LHCN-M2 (cell line): ENCODE measurements at regions not wholly inside any gene's neighbourhood (a gene's known extent, or its start where the extent isn't known, plus 50 kb on each side); places are given as distances from the start of the nearest gene placed in this dataset.
"Not testable (repeated sequence)": the region's sequence is repeated elsewhere in the genome, so short reads cannot be mapped to it uniquely, and the experiment has no call there.

Experiments
- DNase-seq: peaks from one replicate; pipeline ENCODE4 v3.0.0-alpha.2; 2012; ENCODE audit warnings: low read depth

DNA sequence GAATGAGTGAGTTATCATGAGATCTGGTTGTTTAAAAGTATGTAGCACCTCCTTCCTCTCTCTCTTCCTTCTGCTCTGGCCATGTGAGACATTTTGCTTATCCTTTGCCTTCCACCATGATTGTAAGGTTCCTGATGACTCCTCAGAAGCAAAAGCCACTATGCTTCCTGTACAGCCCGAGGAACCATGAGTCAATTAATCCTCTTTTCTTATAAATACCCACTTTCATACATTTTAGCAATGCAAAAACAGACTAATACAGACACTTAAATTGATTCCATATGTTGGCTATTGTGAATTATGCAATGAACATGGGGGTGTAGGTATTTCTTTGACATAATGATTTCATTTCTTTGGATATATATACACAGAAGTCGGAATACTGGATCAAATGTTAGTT, 792.8 kb upstream of the EYS start:
- DNase-seq = no peak

DNA sequence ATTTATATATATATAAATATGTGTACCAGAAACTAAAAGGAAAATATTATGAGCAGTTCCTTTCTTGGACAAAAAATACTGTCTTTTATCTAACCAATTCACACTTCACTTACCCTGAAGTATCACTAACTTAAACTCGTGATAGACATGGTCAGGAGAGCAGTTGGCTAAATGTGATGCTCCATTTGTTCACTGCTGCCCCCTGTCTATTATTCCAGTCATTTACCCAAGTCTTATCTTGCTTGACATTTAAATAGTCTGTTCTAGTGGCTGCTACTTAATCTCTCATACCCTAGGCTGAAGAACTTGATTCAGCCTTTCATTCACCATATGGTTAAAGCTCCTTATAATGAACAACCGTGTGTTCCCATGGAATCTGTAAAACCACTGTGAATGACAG, 789.6 kb upstream of the EYS start:
- no peak for DNase-seq

DNA sequence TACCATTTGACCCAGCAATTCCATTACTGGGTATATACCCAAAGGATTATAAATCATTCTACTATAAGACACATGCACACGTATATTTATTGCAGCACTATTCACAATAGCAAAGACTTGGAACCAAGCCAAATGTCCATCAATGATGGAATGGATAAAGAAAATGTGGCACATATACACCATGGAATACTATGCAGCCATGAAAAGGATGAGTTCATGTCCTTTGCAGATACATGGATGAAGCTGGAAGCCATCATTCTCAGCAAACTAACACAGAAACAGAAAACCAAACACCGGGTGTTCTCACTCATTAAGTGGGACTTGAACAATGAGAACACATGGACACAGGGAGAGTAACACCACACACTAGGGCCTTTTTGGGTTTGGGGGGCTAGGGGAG, 787.6 kb upstream of the EYS start:
- not testable (repeated sequence) for DNase-seq

- no peak for DNase-seq
Observed at GRCh38 chr6:66489269-66489987, 782.4 kb upstream of the EYS start.

- no peak for DNase-seq
Observed at GRCh38 chr6:66481216-66481615, 774.2 kb upstream of the EYS start.

GRCh38 chr6:66478705-66479104, 771.7 kb upstream of the EYS start:
- no peak for DNase-seq

GRCh38 chr6:66435321-66435720, 728.3 kb upstream of the EYS start:
- DNase-seq = no peak

DNA sequence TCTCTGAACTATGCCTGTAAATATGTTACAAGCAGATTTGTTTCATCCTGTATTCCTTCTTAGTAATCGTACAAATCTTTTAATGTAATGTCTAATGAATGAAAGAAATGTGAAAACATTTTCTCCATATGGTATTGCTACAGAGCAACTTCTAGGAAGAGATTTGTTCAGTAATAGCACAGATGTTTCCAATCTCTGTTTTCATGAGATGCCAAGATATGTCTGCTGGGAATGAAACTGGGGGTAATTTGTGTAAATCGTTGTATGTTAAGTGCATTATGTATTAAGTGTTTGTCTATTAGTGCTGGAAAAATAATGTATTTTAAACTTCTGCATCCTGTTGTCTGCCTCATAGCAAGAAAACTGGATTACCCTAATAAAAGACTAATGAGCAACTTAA, 722.2 kb upstream of the EYS start:
- no peak for DNase-seq

DNA sequence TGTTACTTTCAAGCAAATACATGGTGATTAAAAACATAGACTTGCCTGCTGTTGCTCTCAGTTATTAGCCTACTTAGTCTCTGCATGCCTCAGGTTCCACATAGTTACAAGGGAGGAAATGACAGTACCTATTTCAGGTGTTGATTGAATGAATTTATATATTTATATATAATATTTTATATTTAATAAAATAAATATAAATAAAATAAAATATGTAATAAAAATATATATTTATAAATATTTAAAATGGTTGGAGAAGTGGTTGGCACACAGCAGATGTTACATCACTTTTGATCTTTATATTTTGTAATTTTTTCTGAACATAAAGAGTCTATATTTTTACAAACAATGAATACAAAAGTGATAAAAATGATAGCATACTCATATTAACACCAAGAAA, 716.0 kb upstream of the EYS start:
- no peak for DNase-seq

GRCh38 chr6:66421570-66421969, 714.5 kb upstream of the EYS start:
- DNase-seq = no peak

DNA sequence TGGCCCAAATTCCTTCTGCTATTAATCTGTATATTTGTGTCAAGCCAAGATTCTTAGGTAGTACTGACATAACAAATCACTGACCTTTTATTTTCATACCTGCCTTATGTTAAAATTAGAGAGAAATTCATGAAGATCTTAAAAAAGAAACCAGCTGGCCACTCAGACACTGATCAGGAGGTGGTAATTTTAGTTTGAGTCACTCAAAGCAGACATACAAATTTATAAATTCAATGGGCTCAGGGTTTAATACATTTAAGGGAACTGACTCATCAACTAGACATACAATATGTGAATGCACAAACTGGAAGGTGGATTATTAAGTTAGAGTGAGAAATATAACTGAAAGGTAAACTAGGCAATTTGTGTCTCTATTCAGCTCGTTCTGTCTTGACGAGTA, 711.9 kb upstream of the EYS start:
- DNase-seq = no peak

DNA sequence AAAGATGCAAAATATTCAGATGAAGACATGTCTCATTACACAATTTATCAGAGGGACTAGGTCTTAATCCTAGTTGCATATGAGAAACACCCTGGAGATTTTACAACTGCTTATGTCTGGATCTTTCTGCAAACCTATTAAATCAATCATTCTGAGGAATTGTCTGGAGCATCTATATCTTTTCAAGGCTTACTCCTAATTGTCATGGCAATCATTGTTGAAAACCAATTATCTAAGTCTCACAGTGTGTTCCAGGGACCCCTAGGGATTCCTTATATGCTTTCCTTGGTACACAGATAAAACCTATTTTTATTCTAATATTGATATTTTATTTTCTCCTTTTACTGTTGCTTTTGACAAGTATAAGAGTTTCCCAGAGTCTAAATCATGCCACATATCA, 696.9 kb upstream of the EYS start:
- no peak for DNase-seq

DNA sequence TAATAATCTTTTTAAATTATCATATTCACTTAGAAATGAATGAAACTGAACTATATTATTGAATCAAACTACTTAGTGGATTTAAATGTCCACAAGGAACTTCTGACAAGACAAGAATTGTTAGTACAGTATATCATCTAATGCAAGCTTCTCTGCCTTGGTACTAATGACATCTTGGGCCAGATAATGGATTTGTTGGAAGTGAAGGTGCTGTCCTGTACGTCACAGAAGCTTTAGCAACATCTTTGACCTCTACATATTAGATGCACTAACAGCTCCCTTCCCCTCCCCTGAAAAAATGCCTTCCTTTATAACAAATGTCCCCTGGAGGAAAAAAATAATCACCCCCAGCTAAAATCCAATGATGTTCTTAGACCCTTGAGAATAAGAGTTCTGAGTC, 695.8 kb upstream of the EYS start:
- no peak for DNase-seq

DNA sequence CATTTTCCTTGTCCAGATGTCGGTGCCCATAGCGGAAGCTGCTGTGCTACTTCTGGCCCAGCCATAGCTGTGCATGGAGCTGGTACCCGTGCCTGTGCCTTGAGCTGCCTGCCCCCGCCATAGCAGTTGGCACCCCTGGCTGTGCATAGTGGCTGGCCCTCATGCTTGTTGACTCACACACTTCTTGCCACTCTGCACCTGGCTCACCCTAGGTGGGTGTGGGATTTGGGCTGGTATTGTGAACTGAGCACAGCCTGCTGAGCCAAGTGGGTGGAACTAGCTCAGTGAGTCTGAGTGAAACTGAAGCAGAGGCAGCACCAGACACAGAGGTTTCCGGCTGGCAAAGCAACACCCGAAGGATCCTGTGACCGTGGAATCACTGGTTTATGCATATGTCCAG, 689.5 kb upstream of the EYS start:
- no peak for DNase-seq

GRCh38 chr6:66396145-66396544, 689.1 kb upstream of the EYS start:
- no peak for DNase-seq

DNA sequence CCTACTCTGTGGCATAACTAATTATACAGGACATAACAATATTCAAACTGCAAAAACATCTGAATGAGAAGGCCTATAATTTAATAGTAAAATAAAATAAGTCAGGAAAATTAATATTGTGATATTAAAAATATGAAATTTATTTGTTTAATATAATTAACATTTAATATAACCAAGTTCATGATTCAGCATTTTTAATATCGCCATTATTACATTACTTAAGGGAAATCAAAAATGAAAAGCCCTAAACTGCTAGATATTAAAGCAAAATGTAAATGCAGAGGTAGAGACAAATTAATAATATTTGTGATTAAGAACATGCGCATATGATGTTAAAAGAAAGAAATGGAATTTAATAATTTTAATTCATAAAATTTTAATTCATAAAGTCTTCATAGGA, 683.4 kb upstream of the EYS start:
- DNase-seq = no peak

DNA sequence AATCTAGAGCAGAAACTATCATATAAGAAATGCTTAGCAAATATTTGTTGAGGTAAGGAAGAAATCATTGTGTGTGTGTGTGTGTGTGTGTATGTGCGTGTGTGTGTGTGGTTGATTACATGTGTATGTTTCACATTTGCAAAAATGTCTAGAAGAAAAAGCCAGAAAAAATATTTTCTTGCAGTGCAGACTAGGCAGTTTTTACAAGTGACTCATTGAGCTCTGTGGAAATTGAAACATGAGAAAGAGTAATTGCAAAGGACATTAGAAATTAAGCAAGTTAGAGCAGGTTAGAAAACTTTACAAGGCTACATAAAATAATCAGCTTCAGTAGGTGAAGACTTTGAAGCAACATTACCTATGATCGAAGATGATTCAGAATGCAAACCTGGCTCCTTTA, 669.0 kb upstream of the EYS start:
- no peak for DNase-seq

DNA sequence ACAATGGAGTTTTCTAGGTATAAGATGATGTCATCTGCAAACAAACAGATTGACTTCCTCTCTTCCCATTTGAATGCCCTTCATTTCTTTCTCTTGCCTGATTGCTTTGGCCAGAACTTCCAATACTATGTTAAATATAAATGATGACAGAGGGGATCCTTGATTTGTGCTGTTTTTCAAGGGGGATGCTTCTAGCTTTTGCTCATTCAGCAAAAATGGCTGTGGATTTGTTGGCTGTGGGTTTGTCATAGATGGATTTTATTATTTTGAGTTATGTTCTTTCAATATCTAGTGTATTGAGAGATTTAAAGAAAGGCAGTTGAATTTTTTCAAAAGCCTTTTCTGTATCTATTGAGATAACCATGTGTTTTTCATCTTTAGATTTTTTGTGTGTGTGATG, 662.4 kb upstream of the EYS start:
- DNase-seq = no peak

DNA sequence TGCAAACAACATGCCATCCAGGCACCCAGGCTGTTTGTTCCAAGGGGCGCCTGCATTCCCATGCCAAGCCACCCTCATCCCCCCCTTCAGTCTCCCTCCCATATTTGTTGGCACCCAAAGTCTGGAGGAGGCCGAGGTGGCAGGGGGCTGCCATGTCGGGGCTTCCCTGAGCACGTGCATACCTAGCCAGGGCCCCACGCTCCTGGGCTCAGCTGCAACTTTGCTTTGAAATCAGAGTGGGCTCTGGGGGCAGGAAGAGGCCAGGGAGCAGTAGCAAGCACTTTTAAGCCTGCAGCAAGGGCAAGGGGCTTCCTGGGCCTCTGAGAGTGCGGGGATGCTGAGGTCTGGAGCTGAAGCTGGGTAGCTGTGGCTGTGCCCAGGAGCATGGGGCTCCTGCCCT, 655.9 kb upstream of the EYS start:
- no peak for DNase-seq

DNA sequence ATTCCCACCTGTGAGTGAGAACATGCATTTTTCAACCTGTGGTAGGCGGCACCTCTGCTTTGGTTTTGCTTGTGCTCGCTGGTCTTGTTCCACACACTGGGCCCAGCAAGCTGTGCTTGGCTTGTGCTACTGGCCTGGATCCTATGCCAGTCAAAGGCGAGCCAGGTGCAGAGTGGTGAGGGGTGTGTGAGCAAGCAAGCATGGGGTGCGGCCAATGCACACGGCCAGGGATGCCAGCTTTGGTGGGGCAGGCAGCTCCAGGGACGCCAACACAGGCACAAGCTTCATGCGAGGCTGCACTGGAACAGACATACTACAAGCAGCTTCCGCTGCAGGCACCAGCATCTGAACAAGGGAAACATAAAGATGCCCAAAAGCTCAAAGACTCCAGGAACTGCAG, 654.9 kb upstream of the EYS start:
- DNase-seq = no peak

GRCh38 chr6:66357781-66358180, 650.8 kb upstream of the EYS start:
- DNase-seq = no peak

- DNase-seq = no peak
Observed at GRCh38 chr6:66355471-66355870, 648.4 kb upstream of the EYS start.

- no peak for DNase-seq
Observed at GRCh38 chr6:66344796-66345195, 637.8 kb upstream of the EYS start.

DNA sequence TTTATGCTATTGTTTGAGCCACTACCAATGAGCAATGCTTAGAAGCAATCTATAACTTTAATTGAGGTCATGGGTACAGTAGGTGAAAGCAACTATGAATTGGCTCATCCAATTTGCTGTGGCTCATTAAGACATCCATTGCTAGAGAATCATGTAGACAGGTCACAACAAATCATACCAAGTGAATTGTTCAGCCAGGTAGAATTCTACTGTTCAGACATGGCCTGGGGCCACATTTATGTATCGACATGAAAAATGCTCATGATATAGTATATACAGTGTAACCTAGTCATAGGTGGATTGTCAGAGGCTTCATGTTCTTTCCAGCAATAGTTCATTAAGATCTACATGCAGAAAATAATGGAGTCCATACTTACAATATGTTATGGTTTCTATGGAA, 633.7 kb upstream of the EYS start:
- no peak for DNase-seq
